ENCODE measurements at regions not wholly inside any gene's neighbourhood (a gene's known extent, or its start where the extent isn't known, plus 50 kb on each side); places are given as distances from the start of the nearest gene placed in this dataset.
"Not testable (repeated sequence)": the region's sequence is repeated elsewhere in the genome, so short reads cannot be mapped to it uniquely, and the experiment has no call there.

DNA sequence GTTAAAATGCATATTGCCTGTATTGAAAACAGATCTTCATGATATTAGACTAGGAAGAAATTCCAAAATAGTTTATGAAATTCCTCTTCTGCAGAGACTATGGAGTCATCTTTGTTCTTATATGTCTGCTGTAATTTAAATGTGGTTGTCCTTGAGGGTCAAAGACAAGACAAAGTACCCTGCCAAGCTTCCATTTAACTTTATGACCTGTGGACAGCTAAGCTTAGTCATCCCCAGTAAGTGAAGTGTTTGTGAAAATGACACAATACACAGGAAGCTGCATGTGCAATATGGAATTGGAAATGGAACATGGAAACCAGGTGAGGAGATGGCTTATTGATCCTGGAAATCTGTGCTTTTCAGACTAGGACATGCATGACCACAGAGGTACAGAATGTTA is 68.5 kb upstream of the GBE1 start:
- H3K4me2 ChIP-seq: no peak overlapping the region
- ATAC-seq (no peak), DNase-seq (ENCODE audit: low spot score) (no peak)
- no peaks in the 10 kb centered on the region for H4K20me1 ChIP-seq (replicated peaks; ENCODE audit: insufficient read depth)
- no peaks in the 10 kb centered on the region for H3K27me3 ChIP-seq (ENCODE audit: insufficient read depth)
- H2AFZ ChIP-seq: no peak overlapping the region
- no peak overlapping the region for H3K4me3 ChIP-seq
- H3K9me3 Mint-ChIP-seq: no peaks in the 10 kb centered on the region
- H3F3A ChIP-seq (replicated peaks; ENCODE audit: low read depth): no peaks in the 10 kb centered on the region
- H3K4me3 Mint-ChIP-seq: no peak overlapping the region
- peaks cover 2% of the 10 kb centered on the region; the same call in 1 of the 3 replicates for H3K4me1 Mint-ChIP-seq
- no peaks in the 10 kb centered on the region for H3K9me2 ChIP-seq (ENCODE audit: insufficient read depth)
- TF ChIP-seq POLR2AphosphoS5 (IDR thresholded peaks at IDR 0.05; ENCODE audit: low read depth): no peak
- TF ChIP-seq ZNF462 (CRISPR knock-in tag; IDR thresholded peaks at IDR 0.05): no peak
- TF ChIP-seq NANOG (IDR thresholded peaks at IDR 0.05; ENCODE audit: borderline replicate concordance): no peak
- TF ChIP-seq EZH2 (IDR thresholded peaks at IDR 0.05; ENCODE audit: low read depth, unreplicated experiment): no peak
- TF ChIP-seq CREB1 (CRISPR knock-in tag; IDR thresholded peaks at IDR 0.05; ENCODE audit: low read depth): no peak
- no peak for TF ChIP-seq STAT1 (IDR thresholded peaks at IDR 0.05; ENCODE audit: unreplicated experiment)
- TF ChIP-seq ZNF331 (CRISPR knock-in tag; IDR thresholded peaks at IDR 0.05; ENCODE audit: low read depth): no peak
- no peak for TF ChIP-seq EZH2phosphoT487 (IDR thresholded peaks at IDR 0.05; ENCODE audit: unreplicated experiment)
- peaks cover 2% of the 10 kb centered on the region for H3K27me3 Mint-ChIP-seq (ENCODE audit: insufficient read depth, low read depth, poor library complexity)
- H3K27ac Mint-ChIP-seq: no peak overlapping the region
- H3K27ac ChIP-seq (ENCODE audit: low read depth): no peak overlapping the region
- no peaks in the 10 kb centered on the region for H3K36me3 Mint-ChIP-seq (ENCODE audit: low read depth)
- H3K79me2 ChIP-seq (replicated peaks; ENCODE audit: insufficient read depth): no peaks in the 10 kb centered on the region
- no peaks in the 10 kb centered on the region for H3K4me1 ChIP-seq (ENCODE audit: insufficient read depth)
- no peaks in the 10 kb centered on the region for H3K36me3 ChIP-seq (ENCODE audit: insufficient read depth)

- not testable (repeated sequence) for H4K20me1 ChIP-seq (replicated peaks; ENCODE audit: insufficient read depth); H2AFZ ChIP-seq; H3K27me3 Mint-ChIP-seq (ENCODE audit: insufficient read depth, low read depth, poor library complexity); H3K9me3 Mint-ChIP-seq; H3K4me2 ChIP-seq; H3K4me3 Mint-ChIP-seq; H3K9me2 ChIP-seq (ENCODE audit: insufficient read depth); H3K27me3 ChIP-seq (ENCODE audit: insufficient read depth); H3K79me2 ChIP-seq (replicated peaks; ENCODE audit: insufficient read depth); H3K36me3 ChIP-seq (ENCODE audit: insufficient read depth); H3K4me1 ChIP-seq (ENCODE audit: insufficient read depth); H3K36me3 Mint-ChIP-seq (ENCODE audit: low read depth); H3F3A ChIP-seq (replicated peaks; ENCODE audit: low read depth); H3K4me3 ChIP-seq; ATAC-seq; DNase-seq (ENCODE audit: low spot score); H3K27ac Mint-ChIP-seq; H3K27ac ChIP-seq (ENCODE audit: low read depth); H3K4me1 Mint-ChIP-seq
Observed at GRCh38 chr3:81829272-81829671, 67.8 kb upstream of the GBE1 start.
